HG03558 (cell line): ENCODE measurements at regions not wholly inside any gene's neighbourhood (a gene's known extent, or its start where the extent isn't known, plus 50 kb on each side); places are given as distances from the start of the nearest gene placed in this dataset.
"Not testable (repeated sequence)": the region's sequence is repeated elsewhere in the genome, so short reads cannot be mapped to it uniquely, and the experiment has no call there.

Experiments
- ATAC-seq: cut with Tn5 transposase; IDR thresholded peaks from one replicate; pipeline ENCODE4 v1.9.1; 2021; ENCODE audit warnings: moderate number of reproducible peaks; ENCODE audit not compliant: unreplicated experiment; ENCODE audit errors: extremely low read depth

- no peak for ATAC-seq
Observed at GRCh38 chr12:91777268-91777992, 368.2 kb downstream of the BTG1 start.

- ATAC-seq, result no peak
Observed at GRCh38 chr12:91774434-91774921, 371.2 kb downstream of the BTG1 start.

- ATAC-seq, result no peak
Observed at GRCh38 chr12:91773749-91774429, 371.8 kb downstream of the BTG1 start.

DNA sequence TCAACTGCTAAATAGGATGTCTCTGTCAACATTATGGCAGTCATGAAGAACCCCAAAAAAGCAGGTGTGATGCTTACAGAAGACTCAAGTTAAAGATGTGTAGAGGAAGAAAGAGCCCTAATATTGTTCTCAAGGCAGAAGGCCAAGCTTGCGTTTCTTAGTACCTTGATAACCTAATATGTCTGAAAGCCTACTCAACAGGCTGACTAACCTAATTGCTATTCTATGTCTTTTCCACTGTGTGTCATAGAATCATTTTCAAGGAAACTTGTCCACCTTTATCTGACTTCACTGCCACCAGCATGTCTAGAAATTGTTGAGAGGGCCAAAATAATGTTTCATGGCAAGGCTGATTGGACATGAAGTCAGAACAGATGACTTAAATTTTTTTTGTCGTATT, 373.2 kb downstream of the BTG1 start:
- ATAC-seq, result no peak

DNA sequence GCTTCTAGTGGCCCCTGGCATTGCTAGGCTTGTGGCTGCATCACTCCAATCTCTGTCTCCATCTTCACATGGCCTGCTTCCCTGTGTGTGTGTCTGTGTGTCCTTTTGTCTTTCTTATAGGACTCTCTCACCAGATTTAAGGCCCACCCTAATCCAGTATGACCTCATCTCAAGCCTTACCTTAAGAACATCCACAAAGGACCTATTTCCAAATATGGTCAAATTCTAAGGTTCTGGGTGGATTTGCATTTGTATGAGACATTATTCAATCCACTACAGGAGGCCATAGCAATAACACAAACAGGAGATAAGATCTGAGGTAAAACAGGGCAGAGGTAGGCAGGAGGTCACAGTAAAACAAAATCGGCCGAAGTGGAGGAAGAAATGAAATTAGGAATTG, 375.9 kb downstream of the BTG1 start:
- ATAC-seq, result no peak

DNA sequence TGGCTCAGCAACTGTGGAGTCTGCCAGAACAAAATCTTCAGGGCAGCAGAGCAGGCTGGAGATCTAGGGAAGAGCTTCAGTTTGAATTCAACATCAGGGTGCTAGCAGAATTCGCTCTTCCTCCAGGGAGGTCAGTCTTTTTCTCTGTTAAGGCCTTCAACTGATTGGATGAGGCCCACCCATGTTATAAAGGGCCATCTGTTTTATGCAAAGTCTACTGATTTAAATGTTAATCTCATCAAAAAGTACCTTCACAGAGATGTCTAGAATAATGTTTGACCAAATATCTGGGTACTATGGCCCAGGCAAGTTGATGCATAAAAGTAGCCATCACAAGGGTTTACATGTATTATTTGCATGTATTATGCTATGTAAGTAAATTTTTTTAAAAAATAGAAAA, 378.4 kb downstream of the BTG1 start:
- ATAC-seq, result no peak

DNA sequence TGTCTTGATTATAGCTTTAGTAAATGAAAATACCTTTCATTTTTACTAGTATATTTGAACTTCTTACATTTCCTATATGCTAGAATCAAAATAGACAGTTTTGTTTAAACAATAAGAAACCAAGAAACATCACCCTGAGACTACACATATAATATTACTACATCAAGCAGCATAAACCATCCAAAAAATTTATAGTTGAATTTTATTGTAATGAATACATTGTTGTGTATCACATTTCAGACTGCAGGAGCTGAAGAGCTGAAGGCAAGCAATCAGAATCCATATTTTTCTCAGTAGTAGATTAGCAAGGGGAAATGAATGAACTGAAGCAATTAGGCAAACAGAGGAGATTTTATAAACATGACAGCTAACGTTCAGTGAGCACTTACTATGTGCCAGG, 379.2 kb downstream of the BTG1 start:
- no peak for ATAC-seq

- no peak for ATAC-seq
Observed at GRCh38 chr12:91763654-91764370, 381.8 kb downstream of the BTG1 start.

- ATAC-seq, result no peak
Observed at GRCh38 chr12:91753649-91754048, 392.0 kb downstream of the BTG1 start.

DNA sequence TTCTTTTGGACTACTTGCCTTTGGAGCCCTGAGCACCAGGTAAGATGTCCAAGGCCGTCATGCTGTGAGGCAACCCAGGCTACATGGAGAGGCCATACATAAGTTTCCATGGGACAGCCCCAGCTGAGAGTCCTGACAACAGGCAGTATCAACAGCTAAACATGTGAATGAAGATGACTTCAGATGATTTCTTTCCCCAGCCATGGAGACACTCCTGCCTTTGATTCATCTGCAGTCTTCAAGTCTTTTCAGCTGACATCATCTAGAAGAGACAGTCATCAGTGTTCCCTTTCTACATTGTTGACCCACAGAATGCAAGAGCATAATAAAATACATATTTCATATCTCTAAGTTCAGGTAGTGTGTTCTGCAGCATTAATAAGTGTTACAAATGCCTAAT, 398.7 kb downstream of the BTG1 start:
- ATAC-seq, result no peak

DNA sequence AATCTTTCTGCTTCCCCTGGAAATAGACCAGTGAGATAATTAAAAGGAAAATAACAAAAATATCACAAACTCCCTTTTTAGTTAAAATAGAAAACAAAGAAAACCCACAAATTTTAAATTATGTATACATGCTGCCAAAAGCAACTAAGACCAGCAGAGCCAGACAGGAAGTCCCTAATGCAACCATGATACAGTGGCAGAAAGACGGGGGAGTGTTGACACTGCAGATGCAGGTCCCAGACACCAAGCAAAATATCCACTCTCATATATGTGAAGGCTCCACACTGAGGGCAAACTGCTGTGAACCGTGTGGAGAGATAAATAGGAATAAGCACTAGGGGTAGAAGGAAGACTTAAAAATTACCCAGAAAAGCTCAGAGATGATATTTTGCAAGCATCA, 401.0 kb downstream of the BTG1 start:
- ATAC-seq, result no peak

DNA sequence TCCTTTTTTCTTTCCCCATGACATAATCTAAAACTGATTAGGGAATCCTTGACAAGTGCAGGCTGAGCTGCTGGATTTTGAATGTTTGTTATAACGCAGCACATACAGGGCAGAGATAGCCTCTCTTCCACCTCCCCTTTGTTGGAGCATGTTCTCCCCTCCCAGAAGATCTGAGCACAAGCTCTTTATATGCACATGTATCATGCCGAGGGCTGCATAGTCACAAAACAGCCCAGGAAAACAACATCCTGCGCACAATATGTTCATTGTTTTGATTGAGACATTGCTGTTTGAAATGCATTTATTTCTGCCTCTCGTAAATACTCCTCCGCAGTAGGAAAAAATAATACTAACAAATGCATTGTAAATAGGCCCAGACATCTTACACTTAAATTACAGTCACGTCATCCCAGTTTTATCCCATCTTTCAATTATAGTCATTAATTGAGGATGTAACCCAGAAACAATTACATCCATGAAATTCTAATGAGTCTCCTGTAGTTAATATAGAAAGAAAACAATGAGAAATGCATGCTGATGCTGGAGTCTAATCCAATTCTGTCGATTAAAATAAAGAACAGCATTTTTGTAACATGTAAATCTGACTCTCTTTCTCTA, 401.8 kb downstream of the BTG1 start:
- ATAC-seq, result no peak

DNA sequence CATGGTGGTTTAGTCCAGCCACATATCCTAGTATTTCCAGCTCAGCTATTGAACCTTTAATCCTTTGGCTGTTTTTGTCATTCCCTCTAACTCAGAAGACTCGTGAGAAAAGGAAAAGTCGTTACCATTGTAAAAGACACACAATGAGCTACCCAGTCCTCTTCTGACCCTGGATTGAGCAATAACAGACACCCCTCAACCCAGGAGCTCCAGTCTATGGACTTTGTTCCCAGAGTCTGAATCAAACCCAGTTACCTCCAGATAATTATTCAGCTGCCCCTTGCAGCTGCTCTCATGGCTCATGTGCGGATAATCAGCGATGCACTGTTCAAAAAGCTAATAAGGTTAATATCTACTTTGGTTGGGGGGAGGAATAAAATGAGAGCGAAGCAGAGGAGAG, 402.4 kb downstream of the BTG1 start:
- ATAC-seq, result no peak

DNA sequence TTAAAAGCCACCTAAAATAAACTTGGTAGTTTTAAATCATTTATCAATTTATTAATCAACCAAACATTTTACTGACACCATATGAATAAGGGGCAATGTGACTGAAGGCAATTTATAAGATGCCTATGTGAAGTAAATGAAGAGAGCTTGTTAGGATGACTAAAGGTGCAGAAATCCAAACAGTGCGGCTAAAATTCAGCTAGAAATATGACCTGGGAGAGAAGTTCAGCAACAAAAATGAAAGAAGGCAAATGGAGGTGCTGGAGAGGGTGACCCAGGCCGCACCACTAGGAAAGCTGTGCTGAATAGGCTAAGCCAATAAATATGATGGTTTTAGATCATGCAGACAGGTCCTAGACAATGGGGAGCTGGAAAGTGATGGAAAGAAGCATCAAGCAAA, 403.7 kb downstream of the BTG1 start:
- ATAC-seq, result no peak

GRCh38 chr12:91733846-91734245, 411.8 kb downstream of the BTG1 start:
- ATAC-seq, result not testable (repeated sequence)

DNA sequence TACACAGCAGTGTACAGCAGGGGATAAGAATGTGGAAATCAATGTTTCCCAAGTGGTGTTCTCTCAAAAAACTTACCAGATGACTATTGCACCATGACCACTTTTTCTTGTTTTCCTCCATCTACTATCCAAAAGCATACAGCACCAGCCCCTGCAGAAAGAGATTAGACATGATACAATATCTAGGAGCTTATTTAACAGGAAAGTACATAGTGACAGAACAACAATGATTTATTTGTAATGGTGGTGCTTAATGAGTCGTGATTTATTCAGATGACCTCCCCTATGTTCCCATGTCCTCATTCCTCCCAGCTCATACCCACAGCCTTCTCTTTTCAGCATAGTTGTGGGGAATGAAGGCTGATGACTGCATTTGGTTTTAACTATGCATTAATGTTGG, 413.6 kb downstream of the BTG1 start:
- no peak for ATAC-seq

DNA sequence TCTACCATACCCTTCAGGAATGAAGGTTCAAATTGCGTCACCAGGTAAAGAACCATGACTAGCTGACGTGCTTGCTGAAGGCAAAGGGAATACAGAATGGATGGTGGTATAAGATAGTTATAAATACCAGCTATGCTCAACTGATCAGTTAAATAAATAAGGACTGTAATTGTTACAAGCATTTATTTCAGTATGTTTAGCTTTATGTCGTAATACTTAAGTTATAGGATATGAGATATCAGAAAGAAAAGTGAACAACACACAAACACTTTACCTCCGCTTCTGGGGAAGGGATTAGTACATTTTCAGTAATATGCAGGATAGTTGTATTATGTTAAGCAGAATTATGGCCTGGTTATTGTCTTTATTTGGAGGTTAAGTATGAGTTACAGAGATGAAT, 416.1 kb downstream of the BTG1 start:
- no peak for ATAC-seq

DNA sequence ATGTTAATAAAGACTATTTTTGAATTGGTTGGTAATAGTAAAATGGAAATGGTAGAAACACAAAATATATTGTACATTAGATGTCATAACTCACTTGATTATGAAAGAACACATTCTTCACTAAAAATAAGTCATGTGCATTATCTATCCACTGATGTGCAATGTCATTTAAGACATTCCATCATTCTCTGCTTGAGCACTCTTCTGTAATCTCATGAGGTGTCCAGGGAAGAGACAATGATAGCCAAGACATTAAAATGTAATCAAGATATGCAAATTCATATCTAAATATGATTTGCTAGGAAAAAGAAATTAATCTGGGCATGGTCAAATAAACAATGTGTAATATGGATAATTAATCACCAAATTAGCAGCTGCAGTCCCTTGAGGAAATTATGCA, 422.5 kb downstream of the BTG1 start:
- no peak for ATAC-seq

DNA sequence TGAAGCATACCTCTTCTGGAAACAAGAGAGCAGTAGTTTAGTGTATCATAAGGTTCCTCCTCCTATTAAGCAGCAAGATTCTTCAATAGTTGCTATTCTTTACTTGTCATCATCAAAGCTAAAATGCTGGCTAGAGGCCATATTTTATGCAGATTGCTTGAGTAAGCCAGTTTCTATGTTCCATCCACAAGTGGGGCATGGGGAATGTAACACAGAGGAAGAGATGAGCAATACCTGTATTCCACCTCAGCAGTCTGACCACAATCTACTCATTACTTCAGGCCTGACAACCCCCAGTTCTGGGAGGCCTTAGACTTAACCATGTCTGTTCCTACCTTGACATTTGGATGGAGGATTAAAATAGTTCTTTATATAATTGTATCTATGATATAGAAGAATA, 423.6 kb downstream of the BTG1 start:
- no peak for ATAC-seq

GRCh38 chr12:91721023-91721422, 424.6 kb downstream of the BTG1 start:
- ATAC-seq, result no peak

GRCh38 chr12:91718326-91718725, 427.3 kb downstream of the BTG1 start:
- ATAC-seq, result no peak
